Fibroblast of pulmonary artery (primary cell): ENCODE measurements at regions not wholly inside any gene's neighbourhood (a gene's known extent, or its start where the extent isn't known, plus 50 kb on each side); places are given as distances from the start of the nearest gene placed in this dataset.
"Not testable (repeated sequence)": the region's sequence is repeated elsewhere in the genome, so short reads cannot be mapped to it uniquely, and the experiment has no call there.

Experiments
- DNase-seq: peaks from one replicate; pipeline ENCODE4 v3.0.0-alpha.2; 2010; ENCODE audit warnings: low read depth
- H3K4me3 ChIP-seq: replicated peaks from 2 replicates; pipeline ENCODE4 v1.5.1; 2011; ENCODE audit warnings: low read depth, mild to moderate bottlenecking, control low read depth, low read length, moderate library complexity
- TF ChIP-seq, protein P1 (sequence below): IDR thresholded peaks from 2 replicates; pipeline ENCODE4 v1.5.1; 2011; ENCODE audit warnings: mild to moderate bottlenecking, control low read depth, low read length, inconsistent platforms; ENCODE audit errors: missing control alignments

DNA sequence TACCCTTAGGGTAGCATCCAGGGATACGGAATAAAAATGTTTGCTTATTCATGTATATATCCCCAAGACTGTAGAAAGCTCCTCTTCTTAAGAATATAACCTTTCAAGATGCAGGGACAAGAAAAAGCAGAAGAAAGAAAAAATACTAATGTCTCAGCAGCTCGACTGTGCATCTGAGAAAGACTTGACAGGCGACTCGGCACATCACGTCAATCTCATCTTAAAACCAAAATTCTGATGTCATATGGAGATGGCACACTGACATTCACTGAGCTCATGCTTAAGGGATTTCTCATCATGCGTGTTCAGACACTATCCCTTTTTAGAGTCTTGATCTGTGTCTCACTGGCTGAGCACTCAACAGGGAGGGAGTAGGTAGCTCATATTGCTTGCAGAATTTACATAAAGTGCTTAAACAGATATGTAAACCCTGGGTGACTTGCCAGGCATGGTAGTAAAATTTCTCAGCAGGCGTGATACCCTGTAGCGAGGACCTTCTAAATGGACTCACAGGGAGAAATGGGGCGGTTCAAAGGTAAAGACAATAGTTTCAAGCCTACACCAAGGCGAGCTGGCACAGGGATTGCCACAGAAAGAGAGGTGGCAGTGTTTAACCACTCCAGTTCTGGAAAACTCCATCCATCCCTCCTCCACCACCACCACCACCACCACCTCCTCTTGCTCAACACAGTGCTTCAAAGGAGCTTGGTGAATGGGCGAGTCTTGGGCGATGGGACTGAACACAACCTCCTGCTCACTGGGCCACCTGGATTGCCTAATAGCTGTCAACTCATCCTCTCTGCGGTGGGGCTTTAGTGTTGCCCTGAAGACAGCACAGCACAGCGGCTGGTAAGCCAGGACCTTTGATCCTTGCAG lies 330.5 kb downstream of the TFAP2A start:
- TF ChIP-seq, protein P1, sequence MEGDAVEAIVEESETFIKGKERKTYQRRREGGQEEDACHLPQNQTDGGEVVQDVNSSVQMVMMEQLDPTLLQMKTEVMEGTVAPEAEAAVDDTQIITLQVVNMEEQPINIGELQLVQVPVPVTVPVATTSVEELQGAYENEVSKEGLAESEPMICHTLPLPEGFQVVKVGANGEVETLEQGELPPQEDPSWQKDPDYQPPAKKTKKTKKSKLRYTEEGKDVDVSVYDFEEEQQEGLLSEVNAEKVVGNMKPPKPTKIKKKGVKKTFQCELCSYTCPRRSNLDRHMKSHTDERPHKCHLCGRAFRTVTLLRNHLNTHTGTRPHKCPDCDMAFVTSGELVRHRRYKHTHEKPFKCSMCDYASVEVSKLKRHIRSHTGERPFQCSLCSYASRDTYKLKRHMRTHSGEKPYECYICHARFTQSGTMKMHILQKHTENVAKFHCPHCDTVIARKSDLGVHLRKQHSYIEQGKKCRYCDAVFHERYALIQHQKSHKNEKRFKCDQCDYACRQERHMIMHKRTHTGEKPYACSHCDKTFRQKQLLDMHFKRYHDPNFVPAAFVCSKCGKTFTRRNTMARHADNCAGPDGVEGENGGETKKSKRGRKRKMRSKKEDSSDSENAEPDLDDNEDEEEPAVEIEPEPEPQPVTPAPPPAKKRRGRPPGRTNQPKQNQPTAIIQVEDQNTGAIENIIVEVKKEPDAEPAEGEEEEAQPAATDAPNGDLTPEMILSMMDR = no peak
- no peak for DNase-seq
- H3K4me3 ChIP-seq = no peak overlapping the region

DNA sequence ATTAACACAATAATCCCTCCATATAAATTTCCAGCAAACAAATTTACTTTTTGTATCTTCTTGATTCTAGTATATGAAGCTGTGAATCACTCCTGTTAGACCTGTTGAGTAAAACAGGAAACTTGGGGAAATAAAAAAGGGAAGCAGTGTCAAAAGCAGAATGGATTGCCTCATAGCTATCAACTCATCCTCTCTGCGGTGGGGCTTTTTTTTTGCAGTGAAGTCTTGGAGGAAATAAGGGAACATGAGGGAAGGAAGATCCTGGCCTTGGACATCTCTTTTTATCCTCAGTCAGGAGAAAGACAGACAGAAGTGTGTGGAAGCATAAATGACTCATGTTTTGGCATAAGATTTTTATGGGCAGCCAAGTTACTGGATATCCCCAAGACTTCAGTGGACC lies 332.5 kb downstream of the TFAP2A start:
- TF ChIP-seq, protein P1 = no peak
- no peak for DNase-seq
- H3K4me3 ChIP-seq = no peak overlapping the region

GRCh38 chr6:10081957-10082356 lies 332.9 kb downstream of the TFAP2A start:
- no peak overlapping the region for H3K4me3 ChIP-seq
- TF ChIP-seq, protein P1 = no peak
- no peak for DNase-seq

DNA sequence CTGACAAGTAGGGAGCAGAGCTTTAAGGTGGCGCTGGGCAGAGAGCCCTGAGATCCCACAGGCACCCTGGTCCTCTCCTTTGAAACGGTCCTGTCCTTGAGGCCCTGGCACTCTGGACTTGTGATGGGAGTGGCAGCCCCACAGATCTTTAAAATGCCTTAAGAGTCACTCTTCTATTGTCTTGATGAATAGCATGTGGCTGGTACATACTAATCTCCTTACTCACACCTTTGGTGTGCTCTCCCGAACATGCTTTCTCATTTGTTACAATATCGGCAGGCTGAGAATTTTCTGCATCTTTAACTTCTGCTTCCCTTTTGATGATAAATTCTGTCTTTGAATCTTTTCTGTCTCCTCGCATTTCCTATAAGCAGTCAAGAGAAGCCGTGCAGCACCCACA lies 333.8 kb downstream of the TFAP2A start:
- TF ChIP-seq, protein P1 = no peak
- no peak for DNase-seq
- no peak overlapping the region for H3K4me3 ChIP-seq

GRCh38 chr6:10080561-10080960 lies 334.3 kb downstream of the TFAP2A start:
- TF ChIP-seq, protein P1 = no peak
- no peak for DNase-seq

DNA sequence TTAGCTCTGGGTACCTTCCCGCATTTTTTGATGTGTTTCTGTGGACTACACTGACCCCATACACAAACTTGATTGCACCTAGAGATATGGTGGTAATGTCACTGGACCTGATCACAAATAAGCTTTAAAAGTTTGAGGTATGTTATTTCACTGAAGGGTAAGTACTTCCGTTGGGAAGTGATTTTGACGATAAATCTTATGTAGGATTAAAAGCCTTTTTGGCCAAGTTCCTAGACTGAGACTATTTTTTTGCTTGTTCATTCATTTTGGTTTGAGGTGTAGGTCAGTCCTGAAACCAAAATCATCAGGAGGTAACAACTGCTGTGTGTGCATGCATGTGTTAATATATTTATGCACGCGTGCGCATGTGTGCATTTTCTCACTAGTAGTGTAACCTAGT lies 336.3 kb downstream of the TFAP2A start:
- no peak for DNase-seq
- TF ChIP-seq, protein P1 = no peak
- H3K4me3 ChIP-seq = no peak overlapping the region

More at GRCh38 chr6:10080561-10080960, 334.3 kb downstream of the TFAP2A start:
- no peak overlapping the region for H3K4me3 ChIP-seq

DNA sequence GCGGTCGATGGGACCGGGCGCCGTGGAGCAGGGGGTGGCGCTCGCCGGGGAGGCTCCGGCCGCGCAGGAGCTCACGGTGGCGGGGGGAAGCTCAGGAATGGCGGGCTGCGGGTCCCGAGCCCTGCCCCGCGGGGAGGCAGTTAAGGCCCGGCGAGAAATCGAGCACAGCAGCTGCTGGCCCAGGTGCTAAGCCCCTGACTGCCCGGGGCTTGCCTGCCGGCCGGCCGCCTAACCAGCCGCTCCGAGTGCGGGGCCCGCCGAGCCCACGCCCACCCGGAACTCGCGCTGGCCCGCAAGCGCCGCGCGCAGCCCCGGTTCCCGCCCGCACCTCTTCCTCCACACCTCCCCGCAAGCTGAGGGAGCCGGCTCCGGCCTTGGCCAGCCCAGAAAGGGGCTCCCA lies 340.1 kb downstream of the TFAP2A start:
- not testable (repeated sequence) for DNase-seq, H3K4me3 ChIP-seq
